GM18909 (cell line): ENCODE measurements at regions not wholly inside any gene's neighbourhood (a gene's known extent, or its start where the extent isn't known, plus 50 kb on each side); places are given as distances from the start of the nearest gene placed in this dataset.

ENCODE experiments used
- ATAC-seq: cut with Tn5 transposase; IDR thresholded peaks from one replicate; pipeline ENCODE4 v1.9.1; 2021; ENCODE audit warnings: mild to moderate bottlenecking; ENCODE audit not compliant: unreplicated experiment, poor library complexity

GRCh38 chrX:147827070-147827469 is 84.6 kb upstream of the FMR1 start:
- no peak for ATAC-seq

DNA sequence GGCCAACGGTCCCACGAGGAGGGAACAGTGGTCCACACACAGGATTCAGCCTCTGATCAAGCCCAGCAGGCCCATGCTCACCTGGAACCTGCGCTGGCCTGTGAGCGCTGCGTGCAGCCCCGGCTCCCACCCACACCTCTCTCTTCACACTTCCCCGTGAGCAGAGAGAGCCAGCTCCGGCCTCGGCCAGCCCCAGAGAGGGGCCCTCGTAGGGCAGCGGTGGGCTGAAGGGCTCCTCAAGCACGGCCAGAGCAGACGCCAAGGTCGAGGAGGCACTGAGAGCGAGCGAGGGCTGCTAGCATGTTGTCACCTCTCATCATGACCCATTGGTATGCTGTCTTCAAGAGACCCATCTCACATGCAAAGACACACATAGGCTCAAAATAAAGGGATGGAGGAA is 83.0 kb upstream of the FMR1 start:
- no peak for ATAC-seq

DNA sequence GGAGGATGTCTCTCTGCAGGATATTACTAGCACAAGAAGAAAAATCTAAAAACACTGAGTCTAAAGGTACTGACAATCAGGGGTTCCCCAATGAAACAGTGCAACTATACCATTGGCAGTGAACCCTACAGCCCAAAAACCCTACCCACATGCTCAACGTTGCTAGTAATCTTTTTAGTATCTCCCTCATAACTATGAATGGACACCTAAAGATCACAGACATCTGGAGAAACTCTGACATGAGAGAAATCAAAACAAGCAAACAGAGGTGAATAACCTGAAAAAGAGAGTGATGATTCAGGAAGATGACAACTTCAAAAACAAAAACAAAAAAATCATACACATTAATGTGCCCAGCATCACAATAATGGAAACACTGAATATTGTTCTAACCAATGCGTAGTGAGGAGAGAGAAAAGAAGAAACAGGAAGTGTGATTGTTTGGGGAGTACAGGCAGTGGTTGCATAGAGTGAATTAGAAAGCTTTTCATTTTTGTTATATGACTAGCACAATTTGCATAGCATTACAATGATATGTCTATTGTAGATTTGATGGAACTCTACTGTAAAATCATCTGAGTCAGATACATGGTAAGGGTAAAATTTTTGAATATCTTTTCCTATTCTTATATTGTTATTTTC is 78.9 kb upstream of the FMR1 start:
- peak; percentile 87 for ATAC-seq

DNA sequence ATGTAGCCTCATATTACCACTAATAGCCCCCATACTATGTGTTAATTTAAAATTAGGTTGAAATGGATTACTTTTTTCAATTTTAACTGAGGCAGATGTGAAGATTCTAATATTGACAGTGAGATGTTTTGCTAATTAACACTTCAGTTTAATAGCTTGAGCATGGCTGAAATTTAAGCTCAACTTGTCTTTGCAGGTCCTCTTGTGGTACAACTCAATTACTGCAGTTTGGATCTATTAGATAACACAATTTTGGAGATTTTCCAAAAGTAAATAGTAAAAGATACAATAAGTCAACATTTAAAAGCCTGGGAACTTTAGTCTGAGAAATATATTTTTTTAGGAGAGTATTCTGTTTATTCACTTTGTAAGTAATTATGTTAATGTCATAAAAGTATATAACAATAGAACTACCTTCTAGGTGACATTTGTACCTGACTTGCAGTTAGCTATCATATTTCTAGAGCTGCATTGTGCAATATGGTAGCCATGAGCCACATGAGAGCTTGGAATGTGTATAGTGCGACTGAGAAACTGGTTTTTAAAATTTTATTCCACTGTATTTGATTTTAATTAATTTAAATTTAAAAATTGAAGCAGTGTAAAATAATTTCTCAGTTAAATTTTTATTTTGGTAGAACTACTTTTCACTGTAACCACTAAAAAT is 73.1 kb upstream of the FMR1 start:
- ATAC-seq, result peak; percentile 50

DNA sequence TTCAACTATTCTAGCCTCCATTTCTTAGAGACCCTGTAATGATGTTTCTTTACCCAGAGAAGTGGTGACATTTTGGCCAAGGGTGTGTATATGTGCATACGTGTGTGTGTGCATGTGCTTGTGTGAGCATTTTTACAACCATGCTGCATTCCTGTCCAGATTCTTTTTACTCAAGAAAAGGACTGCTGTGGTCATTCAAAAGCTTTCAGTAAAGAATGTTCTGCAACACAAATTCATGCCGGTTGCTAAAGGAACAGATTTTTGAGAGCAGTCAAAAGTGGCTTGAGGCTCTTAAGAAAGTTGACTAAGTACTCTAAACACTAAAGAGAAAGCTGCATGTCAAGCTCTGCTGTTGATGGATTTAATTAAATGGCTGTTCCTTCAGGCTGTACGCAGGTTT is 65.0 kb upstream of the FMR1 start:
- no peak for ATAC-seq

DNA sequence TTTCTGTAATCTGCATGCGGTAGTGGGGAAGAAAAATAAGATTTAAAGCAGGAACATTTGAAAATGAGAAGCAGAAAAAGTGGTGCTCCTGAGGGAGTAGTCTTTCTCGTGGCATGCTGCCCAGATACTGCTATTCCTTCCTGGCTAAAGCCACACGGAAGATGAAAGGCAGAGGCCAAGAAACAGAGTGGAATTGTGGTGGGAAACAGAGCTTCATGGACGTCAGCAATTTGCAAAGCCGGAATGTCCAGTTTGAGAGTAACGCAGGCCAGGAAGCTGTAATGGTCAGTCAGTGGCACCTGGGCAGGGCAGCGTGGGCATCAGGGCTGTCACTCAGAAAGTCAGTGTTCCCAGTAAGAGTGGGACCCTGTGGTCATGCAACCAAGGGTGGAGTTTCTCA is 63.7 kb upstream of the FMR1 start:
- no peak for ATAC-seq

DNA sequence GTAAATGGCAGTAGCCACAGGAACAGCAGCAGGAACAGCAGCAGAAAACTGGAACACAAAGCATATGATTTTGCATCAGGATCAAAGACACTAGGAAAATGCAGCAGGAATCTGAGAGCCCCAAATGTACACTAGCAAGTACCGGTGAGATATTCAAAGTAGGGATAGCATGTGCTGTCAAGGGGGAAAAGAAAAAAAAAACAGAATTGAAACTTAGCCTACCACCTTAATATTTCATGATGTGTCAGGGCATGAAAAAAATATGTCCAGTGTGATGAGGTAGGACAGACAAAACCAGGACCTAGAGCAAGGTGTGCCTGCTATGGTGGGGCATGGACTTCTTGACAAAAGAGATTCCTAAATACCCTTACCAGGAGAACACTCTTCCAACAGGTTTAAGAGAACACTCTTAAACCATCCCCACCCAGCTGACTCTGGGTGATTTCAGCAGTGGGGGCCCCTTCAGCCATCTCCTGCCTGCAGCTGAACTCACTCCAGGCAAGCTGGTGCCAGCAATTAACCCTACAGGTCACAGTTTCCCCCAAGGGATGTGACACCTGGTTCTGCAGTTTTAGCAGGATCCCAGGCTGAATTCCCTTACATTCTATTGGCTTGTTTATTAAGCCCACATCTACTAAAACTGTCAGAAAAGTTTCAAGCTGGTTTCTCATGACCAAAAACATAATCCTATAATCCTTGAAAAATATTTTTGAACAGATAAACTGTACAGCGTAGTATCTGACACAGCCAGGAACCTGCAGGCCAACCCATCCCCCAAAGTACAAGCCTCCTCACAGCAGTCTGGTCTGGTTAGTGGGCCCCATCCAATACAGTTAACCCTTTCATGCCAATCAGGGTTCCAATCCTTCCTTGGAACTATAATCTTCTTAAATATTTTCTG is 62.9 kb upstream of the FMR1 start:
- ATAC-seq, result no peak

DNA sequence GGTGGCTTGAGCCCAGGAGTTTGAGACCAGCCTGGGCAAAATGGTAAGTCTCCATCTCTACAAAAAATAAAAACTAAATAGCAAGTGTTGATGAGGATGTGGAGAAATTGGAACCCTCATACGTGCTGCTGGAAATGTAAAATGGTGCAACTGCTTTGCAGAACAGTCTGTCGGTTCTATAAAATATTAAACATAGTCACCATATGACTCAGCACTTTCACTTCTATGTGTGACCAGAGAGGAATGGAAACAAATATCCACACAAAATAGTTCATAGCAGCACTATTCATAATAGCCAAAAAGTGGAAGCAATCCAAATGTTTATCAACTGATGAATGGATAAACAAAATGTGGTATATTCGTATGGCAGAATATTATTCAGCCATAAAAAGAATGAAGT is 60.8 kb upstream of the FMR1 start:
- peak; percentile 80 for ATAC-seq

DNA sequence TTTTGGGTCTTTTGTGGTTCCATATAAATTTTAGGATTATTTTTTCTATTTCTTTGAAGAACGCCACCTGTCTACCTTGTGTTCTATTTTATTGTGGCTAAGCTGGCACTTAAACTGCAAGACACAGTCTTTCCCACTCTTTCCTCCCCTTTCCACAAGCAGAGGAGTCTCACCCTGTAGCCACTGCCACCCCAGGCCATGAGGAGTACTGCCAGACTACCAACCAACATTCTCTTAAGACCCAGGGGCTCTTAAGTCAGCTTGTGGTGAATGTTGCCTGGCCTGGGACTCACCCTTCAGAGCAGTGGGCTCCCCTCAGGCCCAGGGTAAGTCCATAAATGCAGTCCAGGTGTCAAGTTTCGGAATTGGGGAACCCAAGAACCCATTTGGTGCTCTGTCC is 58.0 kb upstream of the FMR1 start:
- ATAC-seq, result no peak

DNA sequence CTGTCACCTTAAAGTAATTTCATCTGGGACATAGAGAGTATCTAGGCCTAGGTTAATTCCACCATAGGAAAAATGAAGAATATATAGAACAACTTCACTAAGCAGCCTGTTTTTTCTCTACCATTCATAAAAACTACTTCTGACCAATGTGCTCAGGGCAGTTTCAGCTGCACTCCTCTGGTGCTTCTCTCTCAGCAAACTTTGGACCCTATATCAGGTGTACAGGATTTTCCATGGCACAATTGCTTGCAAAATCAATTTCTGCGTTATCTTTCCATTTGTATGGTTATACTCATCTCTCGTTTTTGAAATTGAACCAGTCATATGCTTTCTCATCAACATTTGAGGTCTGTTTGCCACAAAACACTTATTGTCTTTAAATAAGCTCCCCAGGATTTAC is 52.1 kb upstream of the FMR1 start:
- ATAC-seq, result no peak
